IMR-90 (cell line): ENCODE measurements at regions not wholly inside any gene's neighbourhood (a gene's known extent, or its start where the extent isn't known, plus 50 kb on each side); places are given as distances from the start of the nearest gene placed in this dataset.
A peak's percentile ranks its signal among the peaks of the same experiment; 100 is the strongest.

ENCODE experiments used
- ATAC-seq: fragments of 200-7000 bp; cut with Tn5 transposase; 2 replicates; pipeline ENCODE4 v1.9.1; 2020; ENCODE audit warnings: low read depth, mild to moderate bottlenecking, moderate library complexity
- BruUV-seq: library from RNA; stranded (reverse); fragments of 400-500 nt; replicated peaks from 2 replicates; lab custom pipeline; 2021; lab: Mats Ljungman, UMichigan
- CTCF ChIA-PET: fragments of 300-600 bp; formaldehyde crosslinking; extraction: SDS; loops from one replicate; lab custom pipeline; 2021; ENCODE audit warnings: antibody characterized with exemption; lab: Yijun Ruan, JAX
- POLR2A ChIA-PET: fragments of 300-600 bp; sonication (Branson Sonifier 250); formaldehyde crosslinking; loops from one replicate; lab custom pipeline; 2022; ENCODE audit warnings: antibody characterized with exemption; ENCODE audit not compliant: unreplicated experiment; lab: Charles Lee
- DNase-seq: peaks from one replicate; pipeline ENCODE4 v3.0.0; 2013
- H2AFZ ChIP-seq: replicated peaks from 2 replicates; pipeline ENCODE3; 2013; ENCODE audit warnings: low read length, mild to moderate bottlenecking; ENCODE audit not compliant: poor library complexity
- H2AK5ac ChIP-seq: 2 replicates; pipeline ENCODE4 v1.6.1; 2013; ENCODE audit warnings: low read depth, low read length, inconsistent platforms
- H2AK9ac ChIP-seq: replicated peaks from 2 replicates; pipeline ENCODE3; 2013; ENCODE audit warnings: mild to moderate bottlenecking, low read depth, low read length, moderate library complexity; ENCODE audit not compliant: poor library complexity
- H2BK120ac ChIP-seq: 2 replicates; pipeline ENCODE4 v1.6.1; 2013; ENCODE audit warnings: low read depth, low read length, inconsistent platforms
- H2BK15ac ChIP-seq: 3 replicates; pipeline ENCODE4 v1.6.1; 2013; ENCODE audit warnings: low read depth, low read length, inconsistent platforms
- H2BK20ac ChIP-seq: 2 replicates; pipeline ENCODE4 v1.6.1; 2013; ENCODE audit warnings: low read depth, mild to moderate bottlenecking, inconsistent platforms, low read length, moderate library complexity
- H2BK5ac ChIP-seq: 2 replicates; pipeline ENCODE4 v1.6.1; 2013; ENCODE audit warnings: mild to moderate bottlenecking, low read depth, low read length, inconsistent platforms; ENCODE audit not compliant: poor library complexity, severe bottlenecking
- H3K14ac ChIP-seq: replicated peaks from 2 replicates; pipeline ENCODE4 v1.6.1; 2013; ENCODE audit warnings: low read depth, low read length, inconsistent platforms
- H3K18ac ChIP-seq: 2 replicates; pipeline ENCODE4 v1.6.1; 2013; ENCODE audit warnings: low read depth, low read length, control low read depth
- H3K23ac ChIP-seq: 2 replicates; pipeline ENCODE4 v1.6.1; 2013; ENCODE audit warnings: low read depth, low read length, inconsistent platforms
- H3K27ac ChIP-seq: 2 replicates; pipeline ENCODE4 v1.5.1; 2013; ENCODE audit warnings: mild to moderate bottlenecking, control low read depth, low read length; ENCODE audit not compliant: insufficient read depth
- H3K27me3 ChIP-seq: 2 replicates; pipeline ENCODE4 v1.6.1; 2013; ENCODE audit warnings: low read length; ENCODE audit not compliant: control insufficient read depth, insufficient read depth
- H3K36me3 ChIP-seq: 2 replicates; pipeline ENCODE4 v1.6.1; 2013; ENCODE audit warnings: low read length, mixed read lengths; ENCODE audit not compliant: control insufficient read depth, insufficient read depth
- H3K4ac ChIP-seq: 2 replicates; pipeline ENCODE4 v1.6.1; 2013; ENCODE audit warnings: low read depth, low read length, inconsistent platforms
- H3K4me1 ChIP-seq: 2 replicates; pipeline ENCODE4 v1.6.1; 2013; ENCODE audit warnings: low read length, mixed read lengths; ENCODE audit not compliant: control insufficient read depth, insufficient read depth
- H3K4me2 ChIP-seq: 2 replicates; pipeline ENCODE4 v1.6.1; 2013; ENCODE audit warnings: low read depth, mild to moderate bottlenecking, control low read depth, low read length, moderate library complexity
- H3K4me3 ChIP-seq: 2 replicates; pipeline ENCODE4 v1.5.1; 2013; ENCODE audit warnings: low read depth, mild to moderate bottlenecking, control low read depth, low read length, moderate library complexity; ENCODE audit not compliant: insufficient read depth
- H3K56ac ChIP-seq: 2 replicates; pipeline ENCODE4 v1.6.1; 2013; ENCODE audit warnings: low read length, inconsistent platforms; ENCODE audit not compliant: insufficient read depth; ENCODE audit errors: extremely low read depth
- H3K79me1 ChIP-seq, 2 experiments: 2 replicates each; pipeline ENCODE4 v1.6.1; 2013; ENCODE audit warnings: low read length in 2 of 2, inconsistent platforms in 1 of 2, low read depth in 1 of 2
- H3K9ac ChIP-seq: 2 replicates; pipeline ENCODE4 v1.6.1; 2013; ENCODE audit warnings: low read depth, low read length, control low read depth
- H3K9me1 ChIP-seq: 2 replicates; pipeline ENCODE4 v1.6.1; 2013; ENCODE audit warnings: low read length, inconsistent platforms; ENCODE audit not compliant: insufficient read depth
- H3K9me3 ChIP-seq: 2 replicates; pipeline ENCODE4 v1.6.1; 2013; ENCODE audit warnings: low read length; ENCODE audit not compliant: control insufficient read depth, insufficient read depth
- H4K20me1 ChIP-seq: 2 replicates; pipeline ENCODE4 v1.6.1; 2013; ENCODE audit warnings: low read length, inconsistent platforms; ENCODE audit not compliant: insufficient read depth
- H4K5ac ChIP-seq: 2 replicates; pipeline ENCODE4 v1.6.1; 2013; ENCODE audit warnings: mild to moderate bottlenecking, low read depth, low read length, control low read depth
- H4K8ac ChIP-seq, 2 experiments: 2 replicates each; pipeline ENCODE4 v1.6.1; 2013; ENCODE audit warnings: low read depth in 2 of 2, low read length in 2 of 2, control low read depth in 1 of 2, inconsistent platforms in 1 of 2
- H4K91ac ChIP-seq: 2 replicates; pipeline ENCODE4 v1.6.1; 2013; ENCODE audit warnings: low read depth, low read length, inconsistent platforms; ENCODE audit not compliant: insufficient read depth
- BHLHE40 ChIP-seq: fragments of 150-350 bp; IDR thresholded peaks from 2 replicates; pipeline ENCODE4 v1.6.1; 2016; ENCODE audit warnings: mild to moderate bottlenecking, low read depth, low read length
- FOS ChIP-seq: fragments of 150-350 bp; IDR thresholded peaks from 2 replicates; pipeline ENCODE4 v1.6.1; 2016; ENCODE audit warnings: low read depth, low read length
- POLR2A ChIP-seq: IDR thresholded peaks from 2 replicates; pipeline ENCODE4 v1.6.1; 2012; ENCODE audit warnings: mild to moderate bottlenecking, low read depth, low read length
- WGBS, 2 experiments: methylation state at CpG; one replicate each; pipeline versions ENCODE4 v1.1.5 to v1.1.7; 2013; ENCODE audit warnings: missing lambda C conversion rate in 2 of 2; ENCODE audit not compliant: insufficient read length in 1 of 2; ENCODE audit errors: extremely low coverage in 2 of 2; 5-methylcytosine and 5-hydroxymethylcytosine counted together
- dilution Hi-C: fragments of 300-500 bp; cut with HindIII; formaldehyde crosslinking; loops from one replicate; pipeline ENCODE4 v1.14.3; 2018; ENCODE audit warnings: low sequenced_read_pairs; ENCODE audit not compliant: unreplicated experiment
- in situ Hi-C: fragments of 300-500 bp; cut with MboI; formaldehyde crosslinking; loops from 3 replicates; pipeline ENCODE4 v1.14.3; 2019; ENCODE audit warnings: low sequenced_read_pairs, inconsistent platforms, mixed read lengths
- intact Hi-C: fragments of 100-400 bp; cut with micrococcal nuclease; formaldehyde crosslinking; loops from 2 replicates; pipeline ENCODE4 v1.10.0; 2022

- H2BK20ac ChIP-seq, result peak overlapping the region; percentile 77
- H3K27ac ChIP-seq, result no peak overlapping the region
- H3K14ac ChIP-seq, result peak overlapping the region; percentile 27
- CTCF ChIA-PET, result no interaction called here
- H3K4me2 ChIP-seq, result no peak overlapping the region
- in situ Hi-C loops, result no loop called here
- no peaks in the 10 kb centered on the region for H4K20me1 ChIP-seq
- peak overlapping the region in 1 of 2 experiments; percentile 32; a peak in 1 of 4 replicates for H4K8ac ChIP-seq
- H2AK5ac ChIP-seq, result 0 out of 2 replicates have a peak overlapping the region, but pooled peaks have one; percentile 0
- 0 out of 3 replicates have a peak overlapping the region, but pooled peaks have one; percentile 5 for H2BK15ac ChIP-seq
- WGBS, 2 experiments, result no CpG with 5 or more reads among the region's 5 CpGs
- no peak overlapping the region for H3K9ac ChIP-seq
- no peaks in the 10 kb centered on the region for H3K36me3 ChIP-seq
- BruUV-seq, result no TSS peak
- H3K9me1 ChIP-seq, result peaks cover 5% of the 10 kb centered on the region; the same call in 1 of the 2 replicates
- H3K4me1 ChIP-seq, result peaks cover 4% of the 10 kb centered on the region
- H3K56ac ChIP-seq, result no peak overlapping the region
- H2AK9ac ChIP-seq, result no peak overlapping the region
- H3K4ac ChIP-seq, result peak overlapping the region; percentile 46
- peak overlapping the region; percentile 67; the same call in 1 of the 2 replicates for H4K5ac ChIP-seq
- peak; percentile 92 for ATAC-seq
- H3K79me1 ChIP-seq, result no peaks in the 10 kb centered on the region
- no peak overlapping the region for H3K4me3 ChIP-seq
- H2BK120ac ChIP-seq, result peak overlapping the region; percentile 74
- H3K27me3 ChIP-seq, result no peaks in the 10 kb centered on the region
- TF ChIP-seq FOS, result 0 out of 2 replicates have a peak, but pooled peaks have one; percentile 22
- TF ChIP-seq POLR2A, result no peak
- peak; percentile 16; the same call in 1 of the 2 replicates for TF ChIP-seq BHLHE40
- H4K91ac ChIP-seq, result peak overlapping the region; percentile 45; the same call in 1 of the 2 replicates
- dilution Hi-C loops, result no loop called here
- intact Hi-C loops, result no loop called here
- H3K9me3 ChIP-seq, result no peaks in the 10 kb centered on the region
- H2AFZ ChIP-seq, result no peak overlapping the region
- H3K23ac ChIP-seq, result peak overlapping the region; percentile 21; the same call in 1 of the 2 replicates
- H3K18ac ChIP-seq, result peak overlapping the region; percentile 66; the same call in 1 of the 2 replicates
- POLR2A ChIA-PET, result no interaction called here
- peak overlapping the region; percentile 14 for H2BK5ac ChIP-seq
- peak; percentile 84 for DNase-seq
These were observed 382.1 kb downstream of the ZEB2 start for GRCh38 chr2:144137705-144138428.
